GM18861 (cell line): ENCODE measurements at regions not wholly inside any gene's neighbourhood (a gene's known extent, or its start where the extent isn't known, plus 50 kb on each side); places are given as distances from the start of the nearest gene placed in this dataset.

ENCODE experiments used
- ATAC-seq: cut with Tn5 transposase; IDR thresholded peaks from one replicate; pipeline ENCODE4 v1.9.1; 2021; ENCODE audit not compliant: unreplicated experiment

- no peak for ATAC-seq
Measured at GRCh38 chr1:55951291-55951690, 628.1 kb downstream of the PLPP3 start.

- ATAC-seq, result no peak
Measured at GRCh38 chr1:55947446-55947845, 631.9 kb downstream of the PLPP3 start.

- ATAC-seq, result no peak
Measured at GRCh38 chr1:55943721-55944435, 635.5 kb downstream of the PLPP3 start.

DNA sequence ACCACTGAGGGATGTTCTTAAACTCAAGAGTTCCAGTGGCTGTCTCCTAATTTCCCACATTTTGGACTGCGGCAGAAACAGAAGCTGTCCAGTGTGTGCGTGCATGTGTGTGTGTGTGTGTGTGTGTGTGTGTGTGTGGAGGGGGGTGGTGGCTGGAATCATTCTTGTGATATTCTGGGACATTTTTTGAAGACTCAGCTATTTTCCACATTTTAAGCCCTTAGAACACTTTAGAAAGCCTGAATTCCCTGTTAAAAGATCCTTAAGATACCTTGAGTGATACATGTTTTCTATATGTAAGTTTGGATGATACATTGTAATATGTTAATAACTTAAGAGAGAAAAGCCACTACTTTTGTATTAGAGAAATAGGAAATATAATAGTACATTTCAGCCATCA, 636.4 kb downstream of the PLPP3 start:
- ATAC-seq, result no peak

- no peak for ATAC-seq
Measured at GRCh38 chr1:55939866-55940265, 639.5 kb downstream of the PLPP3 start.

GRCh38 chr1:55938861-55939260, 640.5 kb downstream of the PLPP3 start:
- no peak for ATAC-seq

- ATAC-seq, result no peak
Measured at GRCh38 chr1:55938376-55938850, 641.0 kb downstream of the PLPP3 start.

- ATAC-seq, result no peak
Measured at GRCh38 chr1:55937840-55938375, 641.5 kb downstream of the PLPP3 start.

GRCh38 chr1:55935236-55935635, 644.1 kb downstream of the PLPP3 start:
- ATAC-seq, result no peak

- ATAC-seq, result no peak
Measured at GRCh38 chr1:55932402-55932801, 647.0 kb downstream of the PLPP3 start.

DNA sequence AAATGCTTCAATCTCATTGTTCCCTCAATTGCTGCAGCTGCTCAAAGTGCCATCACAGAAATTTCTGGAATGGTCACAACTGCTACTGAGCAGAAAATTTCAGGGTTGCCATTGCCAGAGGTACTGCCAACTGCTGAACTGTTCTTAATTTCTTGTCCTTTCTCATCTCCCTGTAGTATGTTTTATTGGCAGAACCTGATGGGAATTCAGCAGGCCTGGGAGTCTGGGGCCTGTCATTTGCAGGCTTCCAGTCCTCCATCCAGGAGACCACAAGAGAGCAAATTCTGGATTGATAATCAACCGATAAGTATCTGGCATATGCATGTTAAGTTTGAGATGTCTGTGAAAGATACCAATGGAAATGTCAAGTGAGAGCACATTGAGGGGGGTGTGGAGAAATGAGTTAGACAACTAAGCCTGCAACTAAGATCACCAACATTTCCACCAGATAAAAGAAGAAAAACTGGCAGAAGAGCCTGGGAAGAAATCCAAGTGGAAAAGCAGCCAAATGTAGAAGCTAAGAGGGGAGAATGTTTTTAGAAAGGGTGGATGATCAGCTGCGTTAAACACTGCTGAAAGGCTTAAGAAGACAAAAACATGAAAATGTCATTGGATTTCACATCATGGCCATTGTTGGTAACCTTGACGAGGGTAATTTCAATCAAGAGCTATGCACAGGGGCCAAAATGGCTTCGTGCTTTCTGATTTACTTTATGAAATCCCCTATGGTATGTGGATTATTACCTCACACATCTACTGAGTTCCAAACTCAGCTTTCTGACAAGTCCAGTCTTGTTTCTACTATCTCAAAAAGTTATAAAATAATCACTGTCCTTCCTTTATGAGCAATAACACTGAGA, 648.1 kb downstream of the PLPP3 start:
- ATAC-seq, result no peak

DNA sequence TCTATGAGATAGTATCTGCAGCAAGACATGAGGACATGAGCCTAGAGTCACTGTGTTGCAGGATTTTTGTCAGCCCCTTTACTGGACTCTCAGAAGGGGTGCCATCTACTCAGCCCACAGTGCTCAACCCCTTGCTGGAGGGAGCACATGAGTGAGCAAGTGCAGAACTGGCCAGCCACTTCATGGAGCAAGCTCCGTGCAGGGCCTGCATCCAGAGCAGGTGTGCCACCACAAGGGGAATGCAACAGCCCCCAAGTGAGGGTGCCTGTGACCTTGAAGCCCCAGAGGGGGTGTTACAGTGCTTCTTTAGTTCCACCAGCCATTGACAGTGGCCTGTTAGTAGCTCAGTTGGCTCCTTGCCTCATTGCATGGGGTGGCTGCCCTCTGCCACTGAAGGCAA, 649.7 kb downstream of the PLPP3 start:
- no peak for ATAC-seq

DNA sequence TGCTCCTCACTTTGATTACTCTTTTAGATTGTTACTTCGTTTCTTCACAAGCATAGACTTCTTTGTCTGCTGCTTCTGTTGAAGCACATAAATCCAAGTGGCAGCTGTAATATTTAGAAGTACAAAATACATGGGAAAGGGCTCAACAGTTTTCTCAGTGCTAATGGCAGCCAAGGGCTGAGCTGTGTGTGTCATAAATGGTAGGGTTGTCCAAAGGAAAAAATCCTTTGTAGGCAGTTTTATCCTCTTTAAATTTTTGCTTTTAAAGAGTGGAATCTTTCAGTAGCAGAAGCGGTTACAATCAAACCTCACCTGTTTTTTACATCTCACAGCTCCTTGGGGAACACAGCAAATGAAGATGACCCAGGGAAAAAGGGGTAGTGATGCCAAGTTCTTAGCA, 650.8 kb downstream of the PLPP3 start:
- no peak for ATAC-seq

DNA sequence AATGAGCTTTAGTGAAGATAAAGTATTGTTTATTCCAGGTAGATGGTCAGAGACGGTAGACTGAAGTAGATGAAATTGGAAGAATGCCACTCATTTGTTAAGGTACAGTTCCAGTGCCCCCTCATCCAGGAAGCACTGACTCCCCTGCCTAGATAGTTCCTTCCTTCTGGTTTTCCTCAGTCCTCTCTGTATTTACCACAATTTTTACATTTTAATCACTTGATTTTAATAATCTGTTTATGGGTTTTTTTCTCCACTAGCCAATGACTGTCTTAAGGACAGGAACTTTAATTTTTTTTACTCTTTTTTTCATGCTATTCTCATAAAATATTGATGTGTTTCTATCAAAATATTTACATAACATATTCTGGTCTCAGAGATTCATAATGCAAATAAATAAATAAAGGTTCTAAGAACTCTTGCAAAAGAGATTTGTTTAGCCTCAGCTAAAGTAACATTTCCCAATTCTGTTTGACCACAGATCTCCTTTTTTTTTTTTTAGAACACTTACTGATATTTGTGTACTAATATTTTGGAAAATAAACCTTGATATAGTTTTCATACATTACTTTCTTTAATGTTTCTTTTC, 651.6 kb downstream of the PLPP3 start:
- ATAC-seq, result no peak

DNA sequence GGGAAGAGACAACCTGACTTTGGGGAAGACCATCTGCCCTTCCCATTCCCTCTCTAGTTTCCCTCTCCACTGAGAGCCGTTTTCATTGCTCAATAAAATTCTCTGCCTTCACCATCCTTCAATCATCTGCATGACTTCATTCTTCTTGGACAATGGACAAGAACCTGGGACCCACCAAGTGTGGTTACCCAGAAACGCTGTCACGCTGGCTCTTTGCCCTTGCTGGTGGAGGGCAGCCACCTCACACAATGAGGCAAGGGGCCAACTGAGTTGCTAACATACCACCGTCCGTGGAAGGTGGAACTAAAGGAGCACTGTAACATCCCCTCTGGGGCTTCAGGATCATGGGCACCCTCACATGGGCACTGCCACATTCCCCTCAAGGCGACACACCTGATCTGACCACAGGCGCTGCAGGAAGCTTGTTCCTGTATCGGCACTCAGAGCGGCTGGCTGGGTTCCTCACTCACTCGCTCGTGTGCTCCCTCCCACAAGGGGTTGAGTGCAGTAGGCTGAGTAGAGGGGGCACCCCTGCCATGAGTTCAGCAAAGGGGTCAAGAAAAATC, 652.4 kb downstream of the PLPP3 start:
- no peak for ATAC-seq

DNA sequence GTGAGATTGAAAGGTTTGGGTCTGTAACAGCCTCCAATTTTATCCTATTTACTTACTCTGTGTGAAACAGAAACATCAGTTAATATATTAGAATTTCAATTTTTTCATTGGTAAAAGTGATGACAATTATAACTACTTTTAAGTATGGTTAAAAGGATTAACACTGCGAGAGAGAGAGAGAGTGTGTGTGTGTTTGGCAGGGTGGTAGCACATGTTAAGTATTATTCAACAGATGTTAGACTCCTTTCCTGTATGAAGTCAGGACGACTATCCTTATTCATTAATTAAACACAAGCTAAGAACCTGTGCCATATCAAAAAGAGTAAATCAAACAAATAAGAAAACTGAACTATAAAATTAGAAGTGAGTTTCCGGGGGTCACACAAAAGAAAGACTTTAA, 662.5 kb downstream of the PLPP3 start:
- ATAC-seq, result no peak

GRCh38 chr1:55916481-55916880, 662.9 kb downstream of the PLPP3 start:
- ATAC-seq, result no peak

DNA sequence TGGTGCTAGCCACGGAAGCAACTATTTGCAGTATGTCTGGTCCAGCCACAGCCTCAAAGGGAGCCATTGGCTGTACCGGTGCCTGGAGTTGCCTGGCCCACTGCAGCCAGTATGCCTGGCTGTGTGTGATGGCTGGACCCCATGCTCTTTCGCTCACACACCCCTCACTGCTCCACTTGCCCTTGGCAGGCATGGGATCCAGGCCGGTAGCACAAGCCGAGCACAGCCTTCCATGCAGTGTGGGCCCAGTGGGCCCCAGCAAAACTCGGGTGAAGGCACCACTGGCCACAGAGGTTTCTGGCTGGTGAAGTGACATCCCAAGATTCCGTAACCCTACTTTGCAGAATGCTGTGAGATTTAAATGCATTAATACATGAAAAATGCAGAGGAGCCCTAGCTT, 665.8 kb downstream of the PLPP3 start:
- no peak for ATAC-seq

- ATAC-seq, result no peak
Measured at GRCh38 chr1:55912438-55912837, 666.9 kb downstream of the PLPP3 start.

DNA sequence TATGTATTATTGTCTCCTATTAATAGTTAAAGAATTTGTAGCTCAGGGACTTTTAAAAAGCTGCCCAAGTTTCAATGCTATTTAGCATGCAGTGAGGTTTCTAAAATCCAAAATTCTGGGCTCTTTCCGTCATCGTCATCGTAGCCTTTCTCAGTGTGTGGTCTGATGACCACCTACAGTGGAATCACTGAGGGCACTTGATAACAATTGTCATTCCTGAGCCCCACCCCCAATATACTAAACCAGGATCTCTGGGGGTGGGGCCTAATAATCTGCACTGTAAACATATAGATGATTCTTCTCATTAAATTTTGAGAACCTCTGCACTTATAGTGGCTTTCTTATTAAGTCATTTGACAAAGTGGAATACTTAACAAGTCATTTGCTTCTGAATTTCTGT, 674.8 kb downstream of the PLPP3 start:
- no peak for ATAC-seq

DNA sequence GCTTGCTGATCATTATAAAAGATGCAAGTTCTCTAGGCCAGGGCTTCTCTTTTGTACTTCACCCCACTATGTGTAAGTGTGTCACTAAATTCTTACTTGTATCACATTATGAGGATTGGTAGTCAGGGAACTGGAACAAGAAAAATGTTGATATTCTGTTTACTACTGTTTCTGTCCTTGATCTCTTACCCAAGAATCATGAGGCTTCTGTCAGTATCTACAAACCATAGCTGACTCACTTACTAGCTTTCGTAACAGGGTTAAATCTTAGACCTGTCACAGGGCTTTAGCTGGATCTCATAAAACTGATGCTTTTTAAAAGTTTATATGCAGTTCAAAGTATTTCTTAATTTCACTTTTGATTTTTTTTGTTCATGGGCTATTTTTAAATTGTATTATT, 681.2 kb downstream of the PLPP3 start:
- ATAC-seq, result no peak
